Testis (tissue), 2 donors: ENCODE measurements at regions not wholly inside any gene's neighbourhood (a gene's known extent, or its start where the extent isn't known, plus 50 kb on each side); places are given as distances from the start of the nearest gene placed in this dataset.

Source experiments
- DNase-seq: peaks from one replicate; pipeline ENCODE4 v3.0.0-alpha.2; 2019
- H3K27ac ChIP-seq, 2 donors: fragments of 200-600 bp; sonication (generic); one replicate each; pipeline ENCODE4 v1.5.1; 2019
- H3K27me3 ChIP-seq: fragments of 200-600 bp; sonication (generic); one replicate; pipeline ENCODE4 v1.5.1; 2019
- H3K36me3 ChIP-seq: fragments of 200-600 bp; sonication (generic); one replicate; pipeline ENCODE4 v1.5.1; 2017; ENCODE audit warnings: low read depth; ENCODE audit errors: missing control alignments
- H3K4me1 ChIP-seq: fragments of 200-600 bp; sonication (generic); one replicate; pipeline ENCODE4 v1.5.1; 2019
- H3K4me3 ChIP-seq, 2 donors: fragments of 200-600 bp; sonication (generic); one replicate each; pipeline ENCODE4 v1.5.1; 2017 to 2019
- H3K9me3 ChIP-seq: fragments of 200-600 bp; sonication (generic); one replicate; pipeline ENCODE4 v1.5.1; 2017
- POLR2A ChIP-seq: fragments of 450-650 bp; IDR thresholded peaks from one replicate; pipeline ENCODE4 v1.6.1; 2017; ENCODE audit warnings: antibody characterized with exemption, mild to moderate bottlenecking, moderate library complexity
- WGBS, 2 donors: methylation state at CpG; one replicate each; pipeline ENCODE4 v1.1.5; 2018; 5-methylcytosine and 5-hydroxymethylcytosine counted together
- intact Hi-C: fragments of 100-400 bp; cut with DNase I; formaldehyde crosslinking; loops from one replicate; pipeline ENCODE4 v1.15.1; 2023; ENCODE audit warnings: low total_unique reads
- TF ChIP-seq, protein P1 (sequence below), 3 experiments: fragments of 450-650 bp in 2 of 3; fragments of 200-600 bp in 1 of 3; sonication (generic) in 1 of 3; IDR thresholded peaks; one replicate each; pipeline ENCODE4 v1.5.1; 2016 to 2019; ENCODE audit warnings: antibody characterized with exemption in 3 of 3, mild to moderate bottlenecking in 2 of 3, moderate library complexity in 1 of 3

DNA sequence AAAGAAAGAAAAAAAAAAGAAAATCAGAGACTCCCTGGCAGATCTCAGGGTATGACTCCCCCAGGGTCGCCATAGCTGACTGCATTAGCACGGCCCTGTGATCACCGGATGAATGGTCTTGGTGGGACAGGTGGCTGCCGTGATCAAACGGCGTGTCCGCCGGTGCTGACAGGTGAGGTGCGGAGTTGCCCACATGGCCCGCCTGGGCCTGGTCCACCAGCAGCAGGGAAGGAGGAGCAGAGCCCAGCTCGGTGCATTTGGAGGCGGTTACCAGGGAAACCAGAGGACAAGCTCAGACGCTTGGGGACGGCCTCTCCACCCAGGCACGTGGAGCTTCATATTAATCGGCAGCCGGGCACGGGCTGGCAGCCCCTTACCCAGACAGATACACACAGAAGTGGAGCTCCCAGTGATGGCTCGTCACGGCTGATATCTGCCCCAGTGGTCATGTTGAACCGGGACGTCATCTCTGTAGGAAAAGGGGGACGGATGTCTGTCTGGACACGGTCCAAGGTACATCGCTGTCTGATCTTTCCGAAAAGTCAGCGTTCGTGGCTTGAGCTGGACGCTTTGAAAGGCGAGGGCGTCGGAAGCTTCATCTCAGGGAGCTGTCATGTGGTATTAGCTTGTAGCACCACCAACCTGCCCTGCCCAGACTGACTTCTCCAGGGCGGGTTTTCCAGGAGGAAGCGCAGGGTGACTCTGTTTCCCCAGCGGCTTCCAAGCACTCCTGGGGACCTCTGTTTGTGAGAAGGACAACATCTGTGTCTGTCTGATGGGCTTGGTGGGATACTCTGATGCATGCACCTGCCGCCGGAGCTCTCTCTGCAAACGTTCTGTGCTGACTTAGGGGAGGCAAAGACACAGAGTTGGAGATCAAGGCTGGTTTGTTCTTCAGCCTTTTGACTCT, 180.7 kb downstream of the CRLF2 start:
- H3K4me1 ChIP-seq, result no peaks in the 10 kb centered on the region

GRCh38 chrX:1029494-1029893, 183.0 kb downstream of the CRLF2 start:
- no peaks in the 10 kb centered on the region for H3K4me1 ChIP-seq
- H3K4me3 ChIP-seq, result no peak overlapping the region
- no peaks in the 10 kb centered on the region for H3K9me3 ChIP-seq
- intact Hi-C loops, result no loop called here
- WGBS, 2 donors, result 85 to 90% methylated on average over 15 of the region's 15 CpGs
- no peak overlapping the region for H3K27ac ChIP-seq
- DNase-seq, result no peak
- no peak for TF ChIP-seq POLR2A
- TF ChIP-seq, protein P1, sequence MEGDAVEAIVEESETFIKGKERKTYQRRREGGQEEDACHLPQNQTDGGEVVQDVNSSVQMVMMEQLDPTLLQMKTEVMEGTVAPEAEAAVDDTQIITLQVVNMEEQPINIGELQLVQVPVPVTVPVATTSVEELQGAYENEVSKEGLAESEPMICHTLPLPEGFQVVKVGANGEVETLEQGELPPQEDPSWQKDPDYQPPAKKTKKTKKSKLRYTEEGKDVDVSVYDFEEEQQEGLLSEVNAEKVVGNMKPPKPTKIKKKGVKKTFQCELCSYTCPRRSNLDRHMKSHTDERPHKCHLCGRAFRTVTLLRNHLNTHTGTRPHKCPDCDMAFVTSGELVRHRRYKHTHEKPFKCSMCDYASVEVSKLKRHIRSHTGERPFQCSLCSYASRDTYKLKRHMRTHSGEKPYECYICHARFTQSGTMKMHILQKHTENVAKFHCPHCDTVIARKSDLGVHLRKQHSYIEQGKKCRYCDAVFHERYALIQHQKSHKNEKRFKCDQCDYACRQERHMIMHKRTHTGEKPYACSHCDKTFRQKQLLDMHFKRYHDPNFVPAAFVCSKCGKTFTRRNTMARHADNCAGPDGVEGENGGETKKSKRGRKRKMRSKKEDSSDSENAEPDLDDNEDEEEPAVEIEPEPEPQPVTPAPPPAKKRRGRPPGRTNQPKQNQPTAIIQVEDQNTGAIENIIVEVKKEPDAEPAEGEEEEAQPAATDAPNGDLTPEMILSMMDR (IDR thresholded peaks at IDR 0.05), result no peak
- H3K27me3 ChIP-seq, result no peaks in the 10 kb centered on the region
- no peaks in the 10 kb centered on the region for H3K36me3 ChIP-seq

More for the DNA sequence above, 180.7 kb downstream of the CRLF2 start:
- Histone ChIP-seq H3K27me3 (no peaks in the 10 kb centered on the region), H3K9me3 (no peaks in the 10 kb centered on the region), H3K4me3 (no peak overlapping the region), H3K36me3 (no peaks in the 10 kb centered on the region), H3K27ac (no peak overlapping the region)
- DNase-seq, result no peak
- TF ChIP-seq POLR2A, result no peak
- TF ChIP-seq, protein P1 (IDR thresholded peaks at IDR 0.05), result no peak
- 80 to 84% methylated on average over 38 of the region's 38 CpGs for whole genome bisulfite sequencing, 2 donors
- intact Hi-C loops, result no loop called here

- Histone ChIP-seq H3K27me3 (no peaks in the 10 kb centered on the region), H3K36me3 (no peaks in the 10 kb centered on the region), H3K9me3 (no peaks in the 10 kb centered on the region), H3K4me3 (no peak overlapping the region), H3K27ac (no peak overlapping the region), H3K4me1 (no peaks in the 10 kb centered on the region)
- intact Hi-C loops, result no loop called here
- TF ChIP-seq, protein P1 (IDR thresholded peaks at IDR 0.05), result no peak
- no peak for TF ChIP-seq POLR2A
- no peak for DNase-seq
Measured at GRCh38 chrX:1027680-1028079, 184.8 kb downstream of the CRLF2 start.

- Histone ChIP-seq H3K4me3 (no peak overlapping the region), H3K27me3 (no peaks in the 10 kb centered on the region), H3K27ac (no peak overlapping the region), H3K4me1 (no peaks in the 10 kb centered on the region), H3K9me3 (no peaks in the 10 kb centered on the region), H3K36me3 (no peaks in the 10 kb centered on the region)
- intact Hi-C loops, result no loop called here
- DNase-seq, result no peak
- 86 to 88% methylated on average over 18 of the region's 18 CpGs for WGBS, 2 donors
- TF ChIP-seq, protein P1 (IDR thresholded peaks at IDR 0.05), result no peak
- TF ChIP-seq POLR2A, result no peak
Measured at GRCh38 chrX:1027133-1027532, 185.3 kb downstream of the CRLF2 start.
